Calu3 (cell line): ENCODE measurements at regions not wholly inside any gene's neighbourhood (a gene's known extent, or its start where the extent isn't known, plus 50 kb on each side); places are given as distances from the start of the nearest gene placed in this dataset.

Source experiments
- BruUV-seq: library from RNA; stranded (reverse); fragments of 400-500 nt; replicated peaks from 2 replicates; lab custom pipeline; 2021; lab: Mats Ljungman, UMichigan
- CTCF ChIA-PET: fragments of 300-600 bp; sonication (Branson Sonifier 250); formaldehyde crosslinking; loops from one replicate; lab custom pipeline; 2022; ENCODE audit warnings: antibody characterized with exemption; lab: Charles Lee
- DNase-seq: peaks from one replicate; pipeline ENCODE4 v3.0.0; 2022
- H3K27ac Mint-ChIP-seq: one replicate; pipeline ENCODE4 v1.8.0; 2022; ENCODE audit warnings: mixed read lengths; ENCODE audit not compliant: unreplicated experiment
- H3K27me3 Mint-ChIP-seq: one replicate; pipeline ENCODE4 v1.8.0; 2022; ENCODE audit warnings: mixed read lengths; ENCODE audit not compliant: unreplicated experiment
- H3K36me3 Mint-ChIP-seq: one replicate; pipeline ENCODE4 v1.8.0; 2022; ENCODE audit warnings: mild to moderate bottlenecking, moderate library complexity, mixed read lengths; ENCODE audit not compliant: insufficient read depth, unreplicated experiment
- H3K4me1 Mint-ChIP-seq: one replicate; pipeline ENCODE4 v1.8.0; 2022; ENCODE audit warnings: mild to moderate bottlenecking, low read depth, mixed read lengths; ENCODE audit not compliant: unreplicated experiment
- H3K4me3 Mint-ChIP-seq: one replicate; pipeline ENCODE4 v1.8.0; 2022; ENCODE audit warnings: mild to moderate bottlenecking, low read depth, moderate library complexity, mixed read lengths; ENCODE audit not compliant: unreplicated experiment
- H3K9me3 Mint-ChIP-seq: one replicate; pipeline ENCODE4 v1.8.0; 2022; ENCODE audit warnings: low read depth, mixed read lengths; ENCODE audit not compliant: unreplicated experiment
- CTCF ChIP-seq: fragments of 200-600 bp; IDR thresholded peaks from one replicate; pipeline ENCODE4 v1.8.0; 2022; ENCODE audit warnings: antibody characterized with exemption; ENCODE audit not compliant: unreplicated experiment
- intact Hi-C: fragments of 100-400 bp; cut with micrococcal nuclease; formaldehyde crosslinking; loops from one replicate; pipeline ENCODE4 v1.10.0; 2022; ENCODE audit not compliant: unreplicated experiment

DNA sequence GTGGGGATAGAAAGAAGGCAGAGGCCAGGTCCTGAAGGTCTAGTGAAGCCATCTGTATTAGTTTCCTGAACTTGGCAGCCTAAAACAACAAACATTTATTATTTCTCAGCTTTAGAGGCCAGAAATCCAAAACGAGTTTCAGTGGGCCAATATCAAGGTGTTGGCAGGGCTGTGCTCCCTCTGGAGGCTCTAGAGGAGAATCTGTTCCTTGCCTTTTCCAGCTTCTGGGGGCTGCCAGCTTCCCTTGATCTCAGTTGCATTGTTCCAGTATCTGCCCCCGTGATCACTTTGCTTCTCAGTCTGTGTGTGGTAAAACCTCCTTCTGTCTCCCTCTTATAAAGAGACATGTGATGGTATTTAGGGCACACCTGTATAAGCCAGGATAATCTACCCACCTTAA is 82.4 kb downstream of the MAFB start:
- DNase-seq = no peak
- Mint-ChIP-seq H3K4me1 (no peaks in the 10 kb centered on the region), H3K36me3 (no peaks in the 10 kb centered on the region), H3K27me3 (peaks cover 43% of the 10 kb centered on the region), H3K9me3 (no peaks in the 10 kb centered on the region), H3K4me3 (no peak overlapping the region), H3K27ac (no peak overlapping the region)
- intact Hi-C loops = no loop called here
- CTCF ChIA-PET = interaction anchor here (1.1 kb wide), 1 partner anchor 455 kb away, joined by 3 read pairs; no protein-coding TSS in a partner anchor
- TF ChIP-seq CTCF = no peak
- BruUV-seq = no TSS peak

GRCh38 chr20:40606237-40606636 is 82.8 kb downstream of the MAFB start:
- no TSS peak for BruUV-seq
- H3K9me3 Mint-ChIP-seq = no peaks in the 10 kb centered on the region
- no peak for TF ChIP-seq CTCF
- CTCF ChIA-PET = interaction anchor here (1.1 kb wide), 1 partner anchor 455 kb away, joined by 3 read pairs; no protein-coding TSS in a partner anchor
- intact Hi-C loops = no loop called here
- no peaks in the 10 kb centered on the region for H3K4me1 Mint-ChIP-seq
- H3K27ac Mint-ChIP-seq = no peak overlapping the region
- H3K27me3 Mint-ChIP-seq = peaks cover 43% of the 10 kb centered on the region
- H3K36me3 Mint-ChIP-seq = no peaks in the 10 kb centered on the region
- DNase-seq = no peak
- H3K4me3 Mint-ChIP-seq = no peak overlapping the region

- no peak overlapping the region for H3K27ac Mint-ChIP-seq
- no TSS peak for BruUV-seq
- peaks cover 43% of the 10 kb centered on the region for H3K27me3 Mint-ChIP-seq
- no peak for DNase-seq
- intact Hi-C loops = no loop called here
- no peaks in the 10 kb centered on the region for H3K4me1 Mint-ChIP-seq
- no peaks in the 10 kb centered on the region for H3K36me3 Mint-ChIP-seq
- CTCF ChIA-PET = no interaction called here
- H3K4me3 Mint-ChIP-seq = no peak overlapping the region
- no peaks in the 10 kb centered on the region for H3K9me3 Mint-ChIP-seq
- no peak for TF ChIP-seq CTCF
These were observed 84.6 kb downstream of the MAFB start for GRCh38 chr20:40604416-40604815.

- BruUV-seq = no TSS peak
- CTCF ChIA-PET = no interaction called here
- H3K9me3 Mint-ChIP-seq = peaks cover 4% of the 10 kb centered on the region
These were observed 85.9 kb downstream of the MAFB start for GRCh38 chr20:40603057-40603651.

More at GRCh38 chr20:40603057-40603651, 85.9 kb downstream of the MAFB start:
- Mint-ChIP-seq H3K27me3 (peaks cover 43% of the 10 kb centered on the region), H3K36me3 (no peaks in the 10 kb centered on the region), H3K4me1 (no peaks in the 10 kb centered on the region), H3K4me3 (no peak overlapping the region), H3K27ac (no peak overlapping the region)
- no peak for DNase-seq
- intact Hi-C loops = no loop called here
- TF ChIP-seq CTCF = no peak
